HG03439 (cell line): ENCODE measurements at regions not wholly inside any gene's neighbourhood (a gene's known extent, or its start where the extent isn't known, plus 50 kb on each side); places are given as distances from the start of the nearest gene placed in this dataset.

Source experiments
- ATAC-seq: cut with Tn5 transposase; IDR thresholded peaks from one replicate; pipeline ENCODE4 v1.9.1; 2021; ENCODE audit warnings: mild to moderate bottlenecking, moderate library complexity; ENCODE audit not compliant: unreplicated experiment

- no peak for ATAC-seq
These were observed 88.6 kb upstream of the SPRED1 start for GRCh38 chr15:38164061-38164460.

- ATAC-seq: no peak
These were observed 88.1 kb upstream of the SPRED1 start for GRCh38 chr15:38164507-38164906.

- no peak for ATAC-seq
These were observed 84.1 kb upstream of the SPRED1 start for GRCh38 chr15:38168467-38169070.

- no peak for ATAC-seq
These were observed 80.7 kb upstream of the SPRED1 start for GRCh38 chr15:38171973-38172372.

- no peak for ATAC-seq
These were observed 77.9 kb upstream of the SPRED1 start for GRCh38 chr15:38174691-38175090.

- peak; percentile 78 for ATAC-seq
These were observed 76.5 kb upstream of the SPRED1 start for GRCh38 chr15:38176155-38176554.

- no peak for ATAC-seq
These were observed 75.9 kb upstream of the SPRED1 start for GRCh38 chr15:38176691-38177090.

GRCh38 chr15:38182900-38183299 is 69.7 kb upstream of the SPRED1 start:
- ATAC-seq: no peak

- ATAC-seq: no peak
These were observed 66.1 kb upstream of the SPRED1 start for GRCh38 chr15:38186507-38186906.

- ATAC-seq: no peak
These were observed 64.9 kb upstream of the SPRED1 start for GRCh38 chr15:38187630-38188313.

GRCh38 chr15:38189671-38190295 is 62.9 kb upstream of the SPRED1 start:
- no peak for ATAC-seq

- ATAC-seq: no peak
These were observed 62.1 kb upstream of the SPRED1 start for GRCh38 chr15:38190501-38190900.

- no peak for ATAC-seq
These were observed 60.1 kb upstream of the SPRED1 start for GRCh38 chr15:38192496-38192895.

- ATAC-seq: no peak
These were observed 59.1 kb upstream of the SPRED1 start for GRCh38 chr15:38193496-38193895.

GRCh38 chr15:38195191-38195901 is 57.3 kb upstream of the SPRED1 start:
- no peak for ATAC-seq

- no peak for ATAC-seq
These were observed 56.6 kb upstream of the SPRED1 start for GRCh38 chr15:38196076-38196475.

- no peak for ATAC-seq
These were observed 55.1 kb upstream of the SPRED1 start for GRCh38 chr15:38197553-38197952.

- ATAC-seq: no peak
These were observed 50.9 kb upstream of the SPRED1 start for GRCh38 chr15:38201714-38202113.

GRCh38 chr15:38202361-38202760 is 50.3 kb upstream of the SPRED1 start:
- no peak for ATAC-seq
